ENCODE measurements at regions not wholly inside any gene's neighbourhood (a gene's known extent, or its start where the extent isn't known, plus 50 kb on each side); places are given as distances from the start of the nearest gene placed in this dataset.

- TF ChIP-seq CTCF (IDR thresholded peaks at IDR 0.05; ENCODE audit: insufficient read depth, low read depth, low read length): no peak
- ChIA-PET POLR2A (no interaction called here), CTCF (no interaction called here)
- H3K4me3 ChIP-seq (ENCODE audit: low read depth, low read length): no peak overlapping the region
- no peaks in the 10 kb centered on the region for H3K36me3 ChIP-seq (ENCODE audit: control insufficient read depth, insufficient read depth, low read length)
- DNase-seq (ENCODE audit: low read depth): no peak
- H3K27me3 ChIP-seq (ENCODE audit: control insufficient read depth, insufficient read depth, low read length): no peaks in the 10 kb centered on the region
Observed at GRCh38 chr22:49446759-49447710, 380.6 kb downstream of the BRD1 start.

GRCh38 chr22:49446145-49446758, 381.4 kb downstream of the BRD1 start:
- Histone ChIP-seq H3K27me3 (ENCODE audit: control insufficient read depth, insufficient read depth, low read length) (no peaks in the 10 kb centered on the region), H3K36me3 (ENCODE audit: control insufficient read depth, insufficient read depth, low read length) (no peaks in the 10 kb centered on the region), H3K4me3 (ENCODE audit: low read depth, low read length) (no peak overlapping the region)
- ChIA-PET POLR2A (no interaction called here), CTCF (no interaction called here)
- no peak for TF ChIP-seq CTCF (IDR thresholded peaks at IDR 0.05; ENCODE audit: insufficient read depth, low read depth, low read length)
- no peak for DNase-seq (ENCODE audit: low read depth)

- Histone ChIP-seq H3K4me3 (ENCODE audit: low read depth, low read length) (no peak overlapping the region), H3K27me3 (ENCODE audit: control insufficient read depth, insufficient read depth, low read length) (no peaks in the 10 kb centered on the region), H3K36me3 (ENCODE audit: control insufficient read depth, insufficient read depth, low read length) (no peaks in the 10 kb centered on the region)
- POLR2A ChIA-PET: no interaction called here
- CTCF ChIA-PET: no interaction called here
- DNase-seq (ENCODE audit: low read depth): no peak
- TF ChIP-seq CTCF (IDR thresholded peaks at IDR 0.05; ENCODE audit: insufficient read depth, low read depth, low read length): no peak
Observed at GRCh38 chr22:49444781-49445180, 382.9 kb downstream of the BRD1 start.

GRCh38 chr22:49440931-49441330, 386.7 kb downstream of the BRD1 start:
- DNase-seq (ENCODE audit: low read depth): no peak

More at GRCh38 chr22:49440931-49441330, 386.7 kb downstream of the BRD1 start:
- H3K4me3 ChIP-seq (ENCODE audit: low read depth, low read length): no peak overlapping the region
- no peaks in the 10 kb centered on the region for H3K36me3 ChIP-seq (ENCODE audit: control insufficient read depth, insufficient read depth, low read length)
- ChIA-PET POLR2A (no interaction called here), CTCF (no interaction called here)
- no peak for TF ChIP-seq CTCF (IDR thresholded peaks at IDR 0.05; ENCODE audit: insufficient read depth, low read depth, low read length)
- H3K27me3 ChIP-seq (ENCODE audit: control insufficient read depth, insufficient read depth, low read length): no peaks in the 10 kb centered on the region

All from BJ (cell line).